Heart left ventricle (tissue), 16 donors: ENCODE measurements at regions not wholly inside any gene's neighbourhood (a gene's known extent, or its start where the extent isn't known, plus 50 kb on each side); places are given as distances from the start of the nearest gene placed in this dataset.

Experiments
- ATAC-seq, 4 donors: fragments of 200-7000 bp; cut with Tn5 transposase; one replicate each; pipeline ENCODE4 v1.9.1; 2020 to 2022; ENCODE audit warnings: moderate library complexity in 4 of 4, mild to moderate bottlenecking in 3 of 4, moderate number of reproducible peaks in 1 of 4
- DNase-seq, 5 donors: peaks; one replicate each; pipeline ENCODE4 v3.0.0-alpha.2; 2020
- H3K27ac ChIP-seq, 12 donors: fragments of 200-600 bp; sonication (generic) in 4 of 12; one replicate each; pipeline versions ENCODE4 v1.5.0 to v1.8.0; 2016 to 2022; ENCODE audit warnings: mild to moderate bottlenecking in 2 of 12
- H3K27me3 ChIP-seq, 9 donors: fragments of 200-600 bp; sonication (generic) in 2 of 9; one replicate each; pipeline versions ENCODE4 v1.5.1 to v1.8.0; 2016 to 2022; ENCODE audit warnings: mild to moderate bottlenecking in 3 of 9
- H3K36me3 ChIP-seq, 9 donors: fragments of 200-600 bp; sonication (generic) in 2 of 9; one replicate each; pipeline versions ENCODE4 v1.5.0 to v1.8.0; 2018 to 2022; ENCODE audit warnings: mild to moderate bottlenecking in 2 of 9
- H3K4me1 ChIP-seq, 12 donors: fragments of 200-600 bp; sonication (generic) in 4 of 12; one replicate each; pipeline versions ENCODE4 v1.5.0 to v1.8.0; 2016 to 2022; ENCODE audit warnings: mild to moderate bottlenecking in 3 of 12
- H3K4me3 ChIP-seq, 12 donors: fragments of 200-600 bp; sonication (generic) in 4 of 12; one replicate each; pipeline versions ENCODE4 v1.5.0 to v1.8.0; 2017 to 2022; ENCODE audit warnings: mild to moderate bottlenecking in 9 of 12, moderate library complexity in 4 of 12
- H3K9me3 ChIP-seq, 12 donors: fragments of 200-600 bp; sonication (generic) in 4 of 12; one replicate each; pipeline versions ENCODE4 v1.5.0 to v1.8.0; 2016 to 2022; ENCODE audit warnings: mild to moderate bottlenecking in 1 of 12
- CTCF ChIP-seq, 12 donors: fragments of 200-600 bp; sonication (generic) in 4 of 12; IDR thresholded peaks; one replicate each; pipeline versions ENCODE4 v1.5.0 to v1.8.0; 2018 to 2022; ENCODE audit warnings: antibody characterized with exemption in 12 of 12, mild to moderate bottlenecking in 5 of 12
- POLR2A ChIP-seq, 2 donors: fragments of 450-650 bp; IDR thresholded peaks; one replicate each; pipeline ENCODE4 v1.6.1; 2017; ENCODE audit warnings: antibody characterized with exemption in 2 of 2, mild to moderate bottlenecking in 2 of 2, moderate library complexity in 2 of 2
- WGBS, 4 donors: extraction: QIAGEN DNeasy Blood & Tissue Kit in 2 of 4; methylation state at CpG; one replicate each; pipeline versions ENCODE4 v1.1.5 to v1.1.7; 2013 to 2018; 5-methylcytosine and 5-hydroxymethylcytosine counted together
- intact Hi-C, 10 donors: fragments of 100-400 bp; cut with DNase I; formaldehyde crosslinking; loops; one replicate each; pipeline versions ENCODE4 v1.11.1 to v1.14.2; 2022
- donor health status: ischemic (EF 13 %, LVEDD 7.1; RV severe dilation, severe dysfunction).
- donor health status: healthy with polysubstance abuse.
- donor health status: DM: no; HTN: yes; CAD: no.
- donor health status: DM: no; HTN: no; CAD: no.
- donor health status: ischemic (EF 25% LVEDD 6.9; RV normal size, moderate dysfunction).
- donor health status: ischemic (EF 25% LVEDD 5.7; RV mildly dilated, moderate dysfunction).
- donor health status: healthy.
- donor health status: DM: yes; HTN: yes; CAD: no.
- donor health status: ischemic (EF 35%, LVEDD 5.7; RV mildly dilated, moderate dysfunction).
- donor health status: nonischemic (EF 11% LVEDD 7.7; RV severe dilation, severe dysfunction).
- donor health status: DM: yes; HTN: yes; CAD: no.
- donor health status: PGD.
- donor health status: ischemic (EF 29% LVEDD 5.4; RV normal size, mild dysfunction).
- donor health status: nonischemic (EF 23%, LVEDD 6.1; RV moderate dilation, normal function).

- H3K36me3 ChIP-seq, result no peaks in the 10 kb centered on the region
- H3K27me3 ChIP-seq, result peaks cover 0 to 23% (median 3%) of the 10 kb centered on the region in 9 donors
- intact Hi-C loops, result no loop called here
- H3K27ac ChIP-seq, result no peak overlapping the region
- no peak for DNase-seq
- no peak overlapping the region for H3K4me3 ChIP-seq
- 55 to 61% (median 59%) methylated on average over 3 of the region's 3 CpGs for WGBS, 4 donors
- no peak for ATAC-seq
- H3K9me3 ChIP-seq, result peaks cover 0 to 6% (median 0%) of the 10 kb centered on the region in 12 donors
- no peak for TF ChIP-seq POLR2A (IDR thresholded peaks at IDR 0.05)
- no peak for TF ChIP-seq CTCF (IDR thresholded peaks at IDR 0.05)
- H3K4me1 ChIP-seq, result no peaks in the 10 kb centered on the region
These were observed 278.5 kb upstream of the GJB5 start for GRCh38 chr1:34476371-34476770.

GRCh38 chr1:34477632-34478141 is 277.2 kb upstream of the GJB5 start:
- ATAC-seq, result no peak
- TF ChIP-seq CTCF (IDR thresholded peaks at IDR 0.05), result no peak
- TF ChIP-seq POLR2A (IDR thresholded peaks at IDR 0.05), result no peak
- intact Hi-C loops, result no loop called here

GRCh38 chr1:34478515-34479076 is 276.3 kb upstream of the GJB5 start:
- Histone ChIP-seq H3K9me3 (peaks cover 0 to 6% (median 0%) of the 10 kb centered on the region in 12 donors), H3K36me3 (no peaks in the 10 kb centered on the region), H3K4me3 (no peak overlapping the region), H3K4me1 (no peaks in the 10 kb centered on the region), H3K27me3 (peaks cover 0 to 23% (median 3%) of the 10 kb centered on the region in 9 donors), H3K27ac (no peak overlapping the region)
- TF ChIP-seq CTCF (IDR thresholded peaks at IDR 0.05), result no peak
- no peak for TF ChIP-seq POLR2A (IDR thresholded peaks at IDR 0.05)
- no peak for DNase-seq
- WGBS, 4 donors, result 18 to 31% (median 25%) methylated on average over 3 of the region's 3 CpGs
- ATAC-seq, result no peak
- intact Hi-C loops, result no loop called here

More at GRCh38 chr1:34477632-34478141, 277.2 kb upstream of the GJB5 start:
- no peak overlapping the region for H3K4me3 ChIP-seq
- no peaks in the 10 kb centered on the region for H3K36me3 ChIP-seq
- H3K9me3 ChIP-seq, result peaks cover 0 to 6% (median 0%) of the 10 kb centered on the region in 12 donors
- no peak for DNase-seq
- no peak overlapping the region for H3K27ac ChIP-seq
- WGBS, 4 donors, result 70 to 80% (median 77%) methylated on average over 2 of the region's 2 CpGs
- H3K4me1 ChIP-seq, result no peaks in the 10 kb centered on the region
- peaks cover 0 to 23% (median 3%) of the 10 kb centered on the region in 9 donors for H3K27me3 ChIP-seq

- H3K4me3 ChIP-seq, result no peak overlapping the region
- no peaks in the 10 kb centered on the region for H3K4me1 ChIP-seq
- TF ChIP-seq POLR2A (IDR thresholded peaks at IDR 0.05) (no peak), CTCF (IDR thresholded peaks at IDR 0.05) (no peak)
- intact Hi-C loops, result no loop called here
- H3K27me3 ChIP-seq, result peaks cover 0 to 23% (median 3%) of the 10 kb centered on the region in 9 donors
- no peak for ATAC-seq
- no peaks in the 10 kb centered on the region for H3K36me3 ChIP-seq
- 16 to 23% (median 18%) methylated on average over 5 of the region's 5 CpGs for WGBS, 4 donors
- H3K27ac ChIP-seq, result no peak overlapping the region
- no peak for DNase-seq
- H3K9me3 ChIP-seq, result peaks cover 0 to 6% (median 0%) of the 10 kb centered on the region in 12 donors
These were observed 275.1 kb upstream of the GJB5 start for GRCh38 chr1:34479731-34480130.
